ENCODE measurements at regions not wholly inside any gene's neighbourhood (a gene's known extent, or its start where the extent isn't known, plus 50 kb on each side); places are given as distances from the start of the nearest gene placed in this dataset.

- H3K27ac ChIP-seq: no peak overlapping the region
- H3K36me3 ChIP-seq: no peaks in the 10 kb centered on the region
- DNase-seq (no peak), ATAC-seq (ENCODE audit: low FRiP score in 2 of 2) (no peak)
- 67 to 71% methylated on average over 2 of the region's 2 CpGs for WGBS, 2 donors
- no peak for TF ChIP-seq POLR2AphosphoS5 (IDR thresholded peaks at IDR 0.05)
- TF ChIP-seq CTCF (IDR thresholded peaks at IDR 0.05): no peak
- no peak for TF ChIP-seq EP300 (IDR thresholded peaks at IDR 0.05)
- TF ChIP-seq POLR2A (IDR thresholded peaks at IDR 0.05): no peak
- no peak overlapping the region for H3K4me3 ChIP-seq
- no peaks in the 10 kb centered on the region for H3K27me3 ChIP-seq
- H3K9me3 ChIP-seq: no peaks in the 10 kb centered on the region
- no peaks in the 10 kb centered on the region for H3K4me1 ChIP-seq
Measured at GRCh38 chr3:30970183-30970582, 75.7 kb upstream of the GADL1 start.

- DNase-seq: no peak
- Histone ChIP-seq H3K4me1 (no peaks in the 10 kb centered on the region), H3K4me3 (no peak overlapping the region), H3K27me3 (no peaks in the 10 kb centered on the region), H3K27ac (no peak overlapping the region), H3K9me3 (no peaks in the 10 kb centered on the region), H3K36me3 (no peaks in the 10 kb centered on the region)
- no peak for TF ChIP-seq EP300 (IDR thresholded peaks at IDR 0.05)
- TF ChIP-seq CTCF (IDR thresholded peaks at IDR 0.05): no peak
- TF ChIP-seq POLR2A (IDR thresholded peaks at IDR 0.05): no peak
- WGBS, 2 donors: 78 to 82% methylated on average over 1 of the region's 1 CpG
- ATAC-seq (ENCODE audit: low FRiP score in 2 of 2): no peak
Measured at GRCh38 chr3:30972449-30972848, 78.0 kb upstream of the GADL1 start.

- no peaks in the 10 kb centered on the region for H3K4me1 ChIP-seq
- ATAC-seq (ENCODE audit: low FRiP score in 2 of 2) (no peak), DNase-seq (no peak)
- H3K9me3 ChIP-seq: no peaks in the 10 kb centered on the region
- no peaks in the 10 kb centered on the region for H3K27me3 ChIP-seq
- H3K36me3 ChIP-seq: no peaks in the 10 kb centered on the region
- whole genome bisulfite sequencing, 2 donors: 76 to 78% methylated on average over 2 of the region's 2 CpGs
- TF ChIP-seq CTCF (IDR thresholded peaks at IDR 0.05) (no peak), POLR2AphosphoS5 (IDR thresholded peaks at IDR 0.05) (no peak), EP300 (IDR thresholded peaks at IDR 0.05) (no peak), POLR2A (IDR thresholded peaks at IDR 0.05) (no peak)
- H3K27ac ChIP-seq: no peak overlapping the region
- no peak overlapping the region for H3K4me3 ChIP-seq
Measured at GRCh38 chr3:30974071-30974470, 79.6 kb upstream of the GADL1 start.

- DNase-seq (no peak), ATAC-seq (ENCODE audit: low FRiP score in 2 of 2) (no peak)
- WGBS, 2 donors: 94 to 96% methylated on average over 1 of the region's 1 CpG
- H3K4me1 ChIP-seq: no peaks in the 10 kb centered on the region
- no peaks in the 10 kb centered on the region for H3K27me3 ChIP-seq
- TF ChIP-seq POLR2AphosphoS5 (IDR thresholded peaks at IDR 0.05) (no peak), POLR2A (IDR thresholded peaks at IDR 0.05) (no peak), CTCF (IDR thresholded peaks at IDR 0.05) (no peak), EP300 (IDR thresholded peaks at IDR 0.05) (no peak)
- H3K4me3 ChIP-seq: no peak overlapping the region
- H3K36me3 ChIP-seq: no peaks in the 10 kb centered on the region
- H3K9me3 ChIP-seq: no peaks in the 10 kb centered on the region
- H3K27ac ChIP-seq: no peak overlapping the region
Measured at GRCh38 chr3:30977592-30977991, 83.1 kb upstream of the GADL1 start.

GRCh38 chr3:30980993-30981392, 86.5 kb upstream of the GADL1 start:
- TF ChIP-seq EP300 (IDR thresholded peaks at IDR 0.05): no peak
- TF ChIP-seq CTCF (IDR thresholded peaks at IDR 0.05): no peak
- TF ChIP-seq POLR2A (IDR thresholded peaks at IDR 0.05): no peak
- TF ChIP-seq POLR2AphosphoS5 (IDR thresholded peaks at IDR 0.05): no peak
- no peaks in the 10 kb centered on the region for H3K9me3 ChIP-seq
- H3K27me3 ChIP-seq: no peaks in the 10 kb centered on the region
- DNase-seq: no peak
- ATAC-seq (ENCODE audit: low FRiP score in 2 of 2): no peak
- no peak overlapping the region for H3K27ac ChIP-seq
- H3K4me3 ChIP-seq: no peak overlapping the region
- H3K36me3 ChIP-seq: no peaks in the 10 kb centered on the region
- peaks cover 0 to 8% (median 3%) of the 10 kb centered on the region in 4 donors for H3K4me1 ChIP-seq
